Transverse colon (tissue), 4 donors: ENCODE measurements at regions not wholly inside any gene's neighbourhood (a gene's known extent, or its start where the extent isn't known, plus 50 kb on each side); places are given as distances from the start of the nearest gene placed in this dataset.

ENCODE experiments used
- DNase-seq: peaks from one replicate; pipeline ENCODE4 v3.0.0-alpha.2; 2019
- H3K27ac ChIP-seq, 4 donors: fragments of 200-600 bp; sonication (generic); 2 replicates each; pipeline ENCODE4 v1.5.1; 2016 to 2018; ENCODE audit warnings: inconsistent platforms in 4 of 4
- H3K27me3 ChIP-seq: fragments of 200-600 bp; sonication (generic); 2 replicates; pipeline ENCODE4 v1.5.1; 2017; ENCODE audit warnings: inconsistent platforms
- H3K36me3 ChIP-seq, 4 donors: fragments of 200-600 bp; sonication (generic); 2 replicates each; pipeline ENCODE4 v1.5.1; 2017 to 2019; ENCODE audit warnings: inconsistent platforms in 4 of 4
- H3K4me1 ChIP-seq, 4 donors: fragments of 200-600 bp; sonication (generic); 2 replicates each; pipeline ENCODE4 v1.5.1; 2017 to 2020; ENCODE audit warnings: inconsistent platforms in 4 of 4
- H3K4me3 ChIP-seq, 4 donors: fragments of 200-600 bp; sonication (generic); 1 replicate in 1 of 4; 2 replicates in 3 of 4; pipeline versions ENCODE4 v1.5.1 to v1.6.1; 2017 to 2019; ENCODE audit warnings: inconsistent platforms in 4 of 4
- H3K9me3 ChIP-seq, 2 donors: fragments of 200-600 bp; sonication (generic); 2 replicates each; pipeline ENCODE4 v1.5.1; 2017 to 2019; ENCODE audit warnings: inconsistent platforms in 2 of 2
- EP300 ChIP-seq: sonication (generic); formaldehyde crosslinking; IDR thresholded peaks from one replicate; pipeline ENCODE4 v1.6.1; 2017; ENCODE audit warnings: antibody characterized with exemption, low read depth
- POLR2A ChIP-seq: fragments of 450-650 bp; IDR thresholded peaks from one replicate; pipeline ENCODE4 v1.6.1; 2016; ENCODE audit warnings: antibody characterized with exemption, mild to moderate bottlenecking, moderate library complexity
- POLR2AphosphoS5 ChIP-seq, 3 donors: sonication (generic); formaldehyde crosslinking; IDR thresholded peaks; one replicate each; pipeline ENCODE4 v1.6.1; 2016; ENCODE audit warnings: antibody characterized with exemption in 3 of 3
- WGBS, 2 donors: methylation state at CpG; one replicate each; pipeline ENCODE4 v1.1.5; 2018; ENCODE audit warnings: low coverage in 1 of 2; 5-methylcytosine and 5-hydroxymethylcytosine counted together
- in situ Hi-C, 4 donors: fragments of 200-750 bp; cut with MboI; loops; one replicate each; pipeline versions ENCODE4 v1.15.0 to v1.15.1; 2017; ENCODE audit warnings: low sequenced_read_pairs in 3 of 4, low pct_ligation_motif_present in 1 of 4, low pct_unique_long_range_greater_than_20kb in 1 of 4
- intact Hi-C: fragments of 100-400 bp; cut with DNase I; formaldehyde crosslinking; loops from one replicate; pipeline ENCODE4 v1.15.1; 2023; ENCODE audit warnings: low total_unique reads
- TF ChIP-seq, protein P1 (sequence below), 5 experiments: fragments of 200-600 bp in 3 of 5; fragments of 450-650 bp in 2 of 5; sonication (generic) in 3 of 5; IDR thresholded peaks; 1 replicate in 2 of 5; 2 replicates in 3 of 5; pipeline ENCODE4 v1.5.1; 2016 to 2017; ENCODE audit warnings: antibody characterized with exemption in 5 of 5, inconsistent platforms in 3 of 5, mild to moderate bottlenecking in 2 of 5, moderate library complexity in 1 of 5

GRCh38 chr2:16241166-16242160 is 301.1 kb downstream of the MYCN start:
- TF ChIP-seq POLR2A = no peak
- TF ChIP-seq, protein P1, sequence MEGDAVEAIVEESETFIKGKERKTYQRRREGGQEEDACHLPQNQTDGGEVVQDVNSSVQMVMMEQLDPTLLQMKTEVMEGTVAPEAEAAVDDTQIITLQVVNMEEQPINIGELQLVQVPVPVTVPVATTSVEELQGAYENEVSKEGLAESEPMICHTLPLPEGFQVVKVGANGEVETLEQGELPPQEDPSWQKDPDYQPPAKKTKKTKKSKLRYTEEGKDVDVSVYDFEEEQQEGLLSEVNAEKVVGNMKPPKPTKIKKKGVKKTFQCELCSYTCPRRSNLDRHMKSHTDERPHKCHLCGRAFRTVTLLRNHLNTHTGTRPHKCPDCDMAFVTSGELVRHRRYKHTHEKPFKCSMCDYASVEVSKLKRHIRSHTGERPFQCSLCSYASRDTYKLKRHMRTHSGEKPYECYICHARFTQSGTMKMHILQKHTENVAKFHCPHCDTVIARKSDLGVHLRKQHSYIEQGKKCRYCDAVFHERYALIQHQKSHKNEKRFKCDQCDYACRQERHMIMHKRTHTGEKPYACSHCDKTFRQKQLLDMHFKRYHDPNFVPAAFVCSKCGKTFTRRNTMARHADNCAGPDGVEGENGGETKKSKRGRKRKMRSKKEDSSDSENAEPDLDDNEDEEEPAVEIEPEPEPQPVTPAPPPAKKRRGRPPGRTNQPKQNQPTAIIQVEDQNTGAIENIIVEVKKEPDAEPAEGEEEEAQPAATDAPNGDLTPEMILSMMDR (IDR thresholded peaks at IDR 0.05) = no peak
- Histone ChIP-seq H3K36me3 (no peaks in the 10 kb centered on the region), H3K27ac (no peak overlapping the region), H3K9me3 (no peaks in the 10 kb centered on the region), H3K4me1 (no peaks in the 10 kb centered on the region), H3K4me3 (no peak overlapping the region), H3K27me3 (no peaks in the 10 kb centered on the region)
- WGBS, 2 donors = 43 to 79% methylated on average over 1 to 6 of the region's 6 CpGs
- in situ Hi-C loops (no loop called here), intact Hi-C loops (no loop called here)
- DNase-seq = no peak

DNA sequence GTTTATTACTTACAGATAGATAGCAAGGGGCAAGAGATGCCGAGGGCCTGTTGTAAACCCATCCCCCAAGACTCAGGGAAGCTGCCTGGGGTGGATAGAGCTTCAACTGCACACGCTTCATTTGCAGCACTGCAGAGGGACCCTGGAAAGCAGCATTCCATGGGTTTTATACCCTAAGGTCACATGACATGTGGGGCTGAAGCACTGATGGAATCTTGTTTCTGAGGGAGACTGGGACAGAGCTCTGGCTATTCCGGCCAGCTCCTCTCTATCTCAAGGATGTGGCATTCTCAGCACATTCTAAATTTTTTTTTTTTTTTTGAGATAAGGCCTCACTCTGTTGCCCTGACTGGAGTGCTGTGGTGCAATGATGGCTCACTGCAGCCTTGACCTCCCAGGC is 300.1 kb downstream of the MYCN start:
- 40 to 71% methylated on average over 2 to 3 of the region's 3 CpGs for WGBS, 2 donors

GRCh38 chr2:16239296-16239850 is 299.0 kb downstream of the MYCN start:
- no peak for TF ChIP-seq EP300
- TF ChIP-seq, protein P1 (IDR thresholded peaks at IDR 0.05) = no peak
- no peak for TF ChIP-seq POLR2AphosphoS5 (IDR thresholded peaks at IDR 0.05)
- no peak for TF ChIP-seq POLR2A
- no peaks in the 10 kb centered on the region for H3K4me1 ChIP-seq
- no peaks in the 10 kb centered on the region for H3K9me3 ChIP-seq
- intact Hi-C loops = no loop called here
- no peaks in the 10 kb centered on the region for H3K36me3 ChIP-seq
- no peak overlapping the region for H3K4me3 ChIP-seq
- 81 to 88% methylated on average over 6 of the region's 6 CpGs for WGBS, 2 donors
- DNase-seq = no peak
- in situ Hi-C loops = no loop called here
- H3K27ac ChIP-seq = no peak overlapping the region
- H3K27me3 ChIP-seq = no peaks in the 10 kb centered on the region

More for the DNA sequence above, 300.1 kb downstream of the MYCN start:
- Histone ChIP-seq H3K27me3 (no peaks in the 10 kb centered on the region), H3K4me1 (no peaks in the 10 kb centered on the region), H3K27ac (no peak overlapping the region), H3K36me3 (no peaks in the 10 kb centered on the region), H3K9me3 (no peaks in the 10 kb centered on the region), H3K4me3 (no peak overlapping the region)
- TF ChIP-seq POLR2A (no peak), EP300 (no peak), POLR2AphosphoS5 (IDR thresholded peaks at IDR 0.05) (no peak)
- TF ChIP-seq, protein P1 (IDR thresholded peaks at IDR 0.05) = no peak
- no peak for DNase-seq
- in situ Hi-C loops = no loop called here
- intact Hi-C loops = no loop called here

DNA sequence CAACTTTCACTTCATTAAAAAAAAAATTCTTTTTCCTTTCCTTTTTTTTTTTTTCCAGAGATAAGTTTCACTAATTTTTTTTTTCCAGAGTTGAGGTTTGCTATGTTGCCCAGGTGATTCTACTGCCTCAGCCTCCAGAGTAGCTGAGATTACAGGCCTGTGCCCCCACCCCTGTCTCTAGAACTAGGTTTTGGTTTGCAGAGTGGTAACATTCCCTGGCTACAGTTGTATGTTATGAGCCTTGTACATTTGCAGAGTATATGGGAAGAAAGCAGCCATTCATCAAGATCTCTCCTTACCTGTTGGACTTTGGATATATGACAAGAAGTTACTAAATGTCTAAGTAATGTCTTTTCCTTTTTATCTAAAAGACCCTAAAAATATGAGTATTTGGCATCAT is 298.4 kb downstream of the MYCN start:
- no peak overlapping the region for H3K4me3 ChIP-seq
- H3K4me1 ChIP-seq = no peaks in the 10 kb centered on the region
- no peaks in the 10 kb centered on the region for H3K36me3 ChIP-seq
- H3K9me3 ChIP-seq = no peaks in the 10 kb centered on the region
- H3K27me3 ChIP-seq = no peaks in the 10 kb centered on the region
- no peak for TF ChIP-seq POLR2A
- TF ChIP-seq, protein P1 (IDR thresholded peaks at IDR 0.05) = no peak
- TF ChIP-seq EP300 = no peak
- no peak for TF ChIP-seq POLR2AphosphoS5 (IDR thresholded peaks at IDR 0.05)
- no peak for DNase-seq
- intact Hi-C loops = no loop called here
- no peak overlapping the region for H3K27ac ChIP-seq
- in situ Hi-C loops = no loop called here
